HepG2 (cell line): ENCODE measurements at regions not wholly inside any gene's neighbourhood (a gene's known extent, or its start where the extent isn't known, plus 50 kb on each side); places are given as distances from the start of the nearest gene placed in this dataset.

Source experiments
- E2F2 ChIP-seq: sonication (generic); formaldehyde crosslinking; IDR thresholded peaks from 2 replicates; pipeline ENCODE4 v1.4.0; 2020; ENCODE audit warnings: missing genetic modification reagents, borderline replicate concordance
- KIAA2018 ChIP-seq: sonication (generic); formaldehyde crosslinking; IDR thresholded peaks from 2 replicates; pipeline ENCODE4 v1.5.0; 2020; ENCODE audit warnings: mild to moderate bottlenecking, missing genetic modification reagents, borderline replicate concordance
- NR2F1 ChIP-seq, 2 experiments: fragments of 450-650 bp in 1 of 2; formaldehyde crosslinking in 1 of 2; IDR thresholded peaks; 2 replicates each; pipeline versions ENCODE4 v1.5.0 to v1.6.1; 2016 to 2020; ENCODE audit warnings: mild to moderate bottlenecking in 1 of 2, missing compliant biosample characterization in 1 of 2, missing genetic modification reagents in 1 of 2, moderate library complexity in 1 of 2
- NR2F2 ChIP-seq: IDR thresholded peaks from 2 replicates; pipeline ENCODE4 v1.6.1; 2012; ENCODE audit warnings: low read depth, inconsistent platforms, borderline replicate concordance
- SNRNP70 ChIP-seq: fragments of 200-400 bp; formaldehyde crosslinking; IDR thresholded peaks from 2 replicates; pipeline ENCODE4 v1.6.1; 2017; ENCODE audit warnings: mild to moderate bottlenecking, low read depth, low read length, moderate library complexity
- ZNF224 ChIP-seq: sonication (generic); formaldehyde crosslinking; IDR thresholded peaks from 2 replicates; pipeline ENCODE4 v1.5.0; 2020; ENCODE audit warnings: mild to moderate bottlenecking, missing genetic modification reagents
- TF ChIP-seq, protein P1 (sequence below): sonication (generic); formaldehyde crosslinking; IDR thresholded peaks from 2 replicates; pipeline ENCODE4 v1.5.0; 2020; ENCODE audit warnings: mild to moderate bottlenecking, missing genetic modification reagents

DNA sequence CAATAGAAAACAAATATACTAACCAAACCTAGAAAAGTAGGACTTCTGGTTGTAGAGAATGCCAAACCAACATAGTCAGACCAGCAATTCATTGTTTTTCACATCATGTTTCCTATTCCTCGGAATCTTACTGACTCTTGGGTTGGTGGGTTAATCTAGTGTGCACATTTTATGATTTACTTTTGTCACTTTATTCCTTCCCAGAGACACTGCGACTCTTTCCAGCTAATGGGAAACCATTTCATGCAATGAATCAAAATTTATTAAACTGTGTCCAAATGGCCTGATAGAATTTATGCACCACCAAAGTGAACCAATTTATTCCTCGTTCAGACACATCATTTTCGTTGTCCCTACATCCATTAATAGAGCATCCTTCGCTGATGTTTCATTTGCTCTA lies 464.9 kb downstream of the RPS29 start (continued):
- no peak for TF ChIP-seq E2F2
- TF ChIP-seq KIAA2018 (CRISPR knock-in tag) = no peak
- no peak for TF ChIP-seq NR2F1 (CRISPR knock-in tag; IDR thresholded peaks at IDR 0.05)
- TF ChIP-seq, protein P1, sequence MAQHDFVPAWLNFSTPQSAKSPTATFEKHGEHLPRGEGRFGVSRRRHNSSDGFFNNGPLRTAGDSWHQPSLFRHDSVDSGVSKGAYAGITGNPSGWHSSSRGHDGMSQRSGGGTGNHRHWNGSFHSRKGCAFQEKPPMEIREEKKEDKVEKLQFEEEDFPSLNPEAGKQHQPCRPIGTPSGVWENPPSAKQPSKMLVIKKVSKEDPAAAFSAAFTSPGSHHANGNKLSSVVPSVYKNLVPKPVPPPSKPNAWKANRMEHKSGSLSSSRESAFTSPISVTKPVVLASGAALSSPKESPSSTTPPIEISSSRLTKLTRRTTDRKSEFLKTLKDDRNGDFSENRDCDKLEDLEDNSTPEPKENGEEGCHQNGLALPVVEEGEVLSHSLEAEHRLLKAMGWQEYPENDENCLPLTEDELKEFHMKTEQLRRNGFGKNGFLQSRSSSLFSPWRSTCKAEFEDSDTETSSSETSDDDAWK (CRISPR knock-in tag) = no peak
- TF ChIP-seq NR2F2 = no peak
- TF ChIP-seq ZNF224 (CRISPR knock-in tag) = no peak
- TF ChIP-seq SNRNP70 = no peak
